DOHH2 (cell line): ENCODE measurements at regions not wholly inside any gene's neighbourhood (a gene's known extent, or its start where the extent isn't known, plus 50 kb on each side); places are given as distances from the start of the nearest gene placed in this dataset.

Source experiments
- H3F3A ChIP-seq: fragments of 200-600 bp; sonication (generic), shearing (Covaris generic); 2 replicates; pipeline ENCODE4 v1.6.0; 2016; ENCODE audit warnings: antibody characterized with exemption, mild to moderate bottlenecking; ENCODE audit not compliant: control insufficient read depth, insufficient read depth
- H3K27ac ChIP-seq: fragments of 200-600 bp; sonication (generic); 2 replicates; pipeline ENCODE4 v1.5.1; 2014; ENCODE audit warnings: low read depth, mild to moderate bottlenecking, low read length, moderate library complexity
- H3K27me3 ChIP-seq: fragments of 200-600 bp; sonication (generic); 2 replicates; pipeline ENCODE4 v1.6.1; 2014; ENCODE audit warnings: mild to moderate bottlenecking, low read length, mixed read lengths; ENCODE audit not compliant: control insufficient read depth
- H3K36me3 ChIP-seq: fragments of 200-600 bp; sonication (generic); 2 replicates; pipeline ENCODE4 v1.6.1; 2014; ENCODE audit warnings: mild to moderate bottlenecking, low read length, moderate library complexity, mixed read lengths; ENCODE audit not compliant: control insufficient read depth
- H3K4me1 ChIP-seq: fragments of 200-600 bp; sonication (generic); 2 replicates; pipeline ENCODE4 v1.6.1; 2014; ENCODE audit warnings: mild to moderate bottlenecking, low read length, mixed read lengths; ENCODE audit not compliant: control insufficient read depth
- H3K4me2 ChIP-seq: fragments of 200-600 bp; sonication (generic); 2 replicates; pipeline ENCODE4 v1.6.0; 2014; ENCODE audit warnings: mild to moderate bottlenecking, low read length, moderate library complexity
- H3K4me3 ChIP-seq: fragments of 200-600 bp; sonication (generic); 2 replicates; pipeline ENCODE4 v1.5.1; 2014; ENCODE audit warnings: mild to moderate bottlenecking, low read length, mixed read lengths
- H3K79me2 ChIP-seq: fragments of 200-600 bp; sonication (generic); 2 replicates; pipeline ENCODE4 v1.6.1; 2014; ENCODE audit warnings: mild to moderate bottlenecking, low read length, mixed read lengths; ENCODE audit not compliant: control insufficient read depth
- H3K9me2 ChIP-seq: fragments of 200-600 bp; sonication (generic); replicated peaks from 2 replicates; pipeline ENCODE4 v1.6.1; 2014; ENCODE audit warnings: mild to moderate bottlenecking, low read length, mixed read lengths; ENCODE audit not compliant: control insufficient read depth
- H3K9me3 ChIP-seq: fragments of 200-600 bp; sonication (generic); 2 replicates; pipeline ENCODE4 v1.6.1; 2014; ENCODE audit warnings: antibody characterized with exemption, low read length, mixed read lengths; ENCODE audit not compliant: control insufficient read depth, insufficient read depth
- H4K20me1 ChIP-seq: fragments of 200-600 bp; sonication (generic); 2 replicates; pipeline ENCODE4 v1.6.0; 2014; ENCODE audit warnings: low read depth, mild to moderate bottlenecking, antibody characterized with exemption, low read length, moderate library complexity; ENCODE audit not compliant: control insufficient read depth, insufficient read depth
- CTCF ChIP-seq: fragments of 200-600 bp; sonication (generic); IDR thresholded peaks from one replicate; pipeline ENCODE4 v1.5.1; 2014; ENCODE audit warnings: antibody characterized with exemption, mild to moderate bottlenecking, low read depth, low read length; ENCODE audit not compliant: poor library complexity, severe bottlenecking
- EZH2phosphoT487 ChIP-seq: fragments of 200-600 bp; sonication (generic); IDR thresholded peaks from 2 replicates; pipeline ENCODE4 v1.6.1; 2017; ENCODE audit warnings: borderline replicate concordance, mild to moderate bottlenecking, antibody characterized with exemption, low read length, moderate library complexity, mixed read lengths

GRCh38 chr4:131613824-131614216, 1535.3 kb upstream of the PCDH10 start:
- H3K4me3 ChIP-seq = no peak overlapping the region
- no peaks in the 10 kb centered on the region for H3K4me1 ChIP-seq
- no peaks in the 10 kb centered on the region for H3K79me2 ChIP-seq
- no peaks in the 10 kb centered on the region for H3F3A ChIP-seq
- H4K20me1 ChIP-seq = no peaks in the 10 kb centered on the region
- no peak overlapping the region for H3K4me2 ChIP-seq
- no peaks in the 10 kb centered on the region for H3K27me3 ChIP-seq
- no peaks in the 10 kb centered on the region for H3K9me2 ChIP-seq
- H3K36me3 ChIP-seq = no peaks in the 10 kb centered on the region
- no peaks in the 10 kb centered on the region for H3K9me3 ChIP-seq
- H3K27ac ChIP-seq = no peak overlapping the region
- TF ChIP-seq CTCF (no peak), EZH2phosphoT487 (no peak)

DNA sequence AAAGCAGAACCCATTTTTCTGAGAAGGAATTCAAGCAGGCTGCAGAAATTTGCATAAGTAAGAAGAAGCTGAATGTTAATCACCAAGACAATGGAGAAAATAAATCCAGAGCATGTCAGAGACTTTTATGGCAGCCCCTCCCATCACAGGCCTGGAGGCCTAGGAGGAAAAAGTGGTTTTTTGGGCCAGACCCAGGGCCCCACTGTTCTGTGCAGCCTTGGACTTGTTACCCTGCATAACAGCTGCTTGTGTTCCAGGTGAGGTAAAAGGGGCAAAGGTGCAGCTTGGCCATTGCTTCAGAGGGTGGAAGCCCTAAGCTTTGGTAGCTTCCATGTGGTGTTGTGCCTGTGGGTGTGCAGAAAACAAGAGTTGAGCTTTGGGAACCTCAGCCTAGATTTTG, 1516.2 kb upstream of the PCDH10 start:
- no peaks in the 10 kb centered on the region for H3K27me3 ChIP-seq
- no peak overlapping the region for H3K4me2 ChIP-seq
- no peak overlapping the region for H3K27ac ChIP-seq
- TF ChIP-seq CTCF = no peak
- no peak for TF ChIP-seq EZH2phosphoT487
- H3K79me2 ChIP-seq = no peaks in the 10 kb centered on the region
- H3F3A ChIP-seq = no peaks in the 10 kb centered on the region
- no peaks in the 10 kb centered on the region for H4K20me1 ChIP-seq
- no peaks in the 10 kb centered on the region for H3K9me2 ChIP-seq
- H3K36me3 ChIP-seq = no peaks in the 10 kb centered on the region
- no peak overlapping the region for H3K4me3 ChIP-seq
- H3K9me3 ChIP-seq = no peaks in the 10 kb centered on the region
- H3K4me1 ChIP-seq = no peaks in the 10 kb centered on the region

- Histone ChIP-seq H3K9me2 (no peaks in the 10 kb centered on the region), H3K4me1 (no peaks in the 10 kb centered on the region), H3K36me3 (no peaks in the 10 kb centered on the region), H3K4me3 (no peak overlapping the region), H3K27me3 (no peaks in the 10 kb centered on the region), H3K79me2 (no peaks in the 10 kb centered on the region), H3F3A (no peaks in the 10 kb centered on the region), H4K20me1 (no peaks in the 10 kb centered on the region), H3K27ac (no peak overlapping the region), H3K4me2 (no peak overlapping the region), H3K9me3 (no peaks in the 10 kb centered on the region)
- TF ChIP-seq EZH2phosphoT487 = no peak
- no peak for TF ChIP-seq CTCF
Measured at GRCh38 chr4:131635191-131635590, 1513.9 kb upstream of the PCDH10 start.

GRCh38 chr4:131638781-131639180, 1510.3 kb upstream of the PCDH10 start:
- H3K9me2 ChIP-seq = no peaks in the 10 kb centered on the region
- no peaks in the 10 kb centered on the region for H3F3A ChIP-seq
- no peaks in the 10 kb centered on the region for H3K36me3 ChIP-seq
- H3K9me3 ChIP-seq = no peaks in the 10 kb centered on the region
- TF ChIP-seq EZH2phosphoT487 = no peak
- TF ChIP-seq CTCF = no peak
- no peak overlapping the region for H3K4me3 ChIP-seq
- H3K4me2 ChIP-seq = no peak overlapping the region
- H3K4me1 ChIP-seq = no peaks in the 10 kb centered on the region
- H3K27me3 ChIP-seq = no peaks in the 10 kb centered on the region
- no peaks in the 10 kb centered on the region for H4K20me1 ChIP-seq
- H3K27ac ChIP-seq = no peak overlapping the region
- H3K79me2 ChIP-seq = no peaks in the 10 kb centered on the region
